Nephron progenitor cell (in vitro differentiated cells): ENCODE measurements at regions not wholly inside any gene's neighbourhood (a gene's known extent, or its start where the extent isn't known, plus 50 kb on each side); places are given as distances from the start of the nearest gene placed in this dataset.

ENCODE experiments used
- DNase-seq: peaks from one replicate; pipeline ENCODE4 v3.0.0; 2021
- H3K27ac Mint-ChIP-seq: 2 replicates; pipeline ENCODE4 v1.8.0; 2021; ENCODE audit warnings: mild to moderate bottlenecking, moderate library complexity, mixed read lengths
- H3K27me3 Mint-ChIP-seq: 2 replicates; pipeline ENCODE4 v1.8.0; 2021; ENCODE audit warnings: mild to moderate bottlenecking, low read depth, mixed read lengths; ENCODE audit not compliant: poor library complexity
- H3K36me3 Mint-ChIP-seq: 2 replicates; pipeline ENCODE4 v1.8.0; 2021; ENCODE audit warnings: low read depth, mixed read lengths
- H3K4me1 Mint-ChIP-seq: 2 replicates; pipeline ENCODE4 v1.8.0; 2021; ENCODE audit warnings: mixed read lengths
- H3K4me3 Mint-ChIP-seq: 2 replicates; pipeline ENCODE4 v1.8.0; 2021; ENCODE audit warnings: mild to moderate bottlenecking, moderate library complexity, mixed read lengths
- H3K9me3 Mint-ChIP-seq: 2 replicates; pipeline ENCODE4 v1.8.0; 2021; ENCODE audit warnings: mild to moderate bottlenecking, moderate library complexity, mixed read lengths
- CTCF ChIP-seq: fragments of 200-600 bp; sonication (generic); IDR thresholded peaks from 2 replicates; pipeline ENCODE4 v1.5.0; 2021; ENCODE audit warnings: antibody characterized with exemption

DNA sequence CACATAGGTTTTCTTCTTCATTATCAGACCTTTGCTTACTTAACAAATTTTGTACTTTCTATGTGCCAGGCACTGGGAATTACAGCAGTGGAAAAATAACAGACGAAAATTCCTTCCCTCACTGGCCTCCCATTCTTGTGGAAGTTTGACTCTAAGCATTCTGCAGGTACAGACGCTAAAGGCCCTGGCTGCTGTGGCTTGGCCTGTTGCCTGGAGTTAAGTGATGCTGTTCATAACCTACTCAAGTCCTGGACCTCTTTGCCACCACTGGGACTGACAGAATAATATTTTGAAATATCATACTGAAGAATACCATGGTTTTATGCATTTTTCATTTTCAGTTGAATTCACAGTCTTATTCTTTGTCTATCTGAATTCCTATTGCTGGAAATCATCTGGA, 97.3 kb upstream of the SPATA31C2 start:
- no peak for DNase-seq
- TF ChIP-seq CTCF = no peak
- Mint-ChIP-seq H3K27me3 (peaks cover 3% of the 10 kb centered on the region), H3K36me3 (no peaks in the 10 kb centered on the region), H3K4me3 (no peak overlapping the region), H3K27ac (no peak overlapping the region), H3K4me1 (peaks cover 55% of the 10 kb centered on the region), H3K9me3 (peaks cover 21% of the 10 kb centered on the region)

DNA sequence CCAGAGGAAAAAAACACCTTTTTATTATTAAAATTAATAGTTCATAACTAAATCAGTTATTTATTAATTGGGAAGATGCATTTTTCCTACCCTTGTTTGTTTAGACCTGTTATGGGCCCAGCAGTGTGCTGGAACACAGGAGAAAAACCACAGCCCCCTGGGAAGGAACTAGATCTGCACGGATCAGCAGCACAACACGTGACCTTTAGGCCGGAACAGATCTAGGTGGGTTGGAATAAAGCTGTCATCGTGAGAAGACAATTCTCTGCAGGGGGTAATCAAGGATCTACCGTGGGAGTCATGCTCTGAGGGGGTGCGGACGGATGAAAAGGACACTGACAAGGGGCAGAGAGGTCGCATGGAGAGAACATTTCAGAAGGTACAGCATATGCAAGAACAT, 95.8 kb upstream of the SPATA31C2 start:
- H3K4me3 Mint-ChIP-seq = no peak overlapping the region
- H3K4me1 Mint-ChIP-seq = peaks cover 53% of the 10 kb centered on the region
- peaks cover 3% of the 10 kb centered on the region for H3K27me3 Mint-ChIP-seq
- DNase-seq = no peak
- TF ChIP-seq CTCF = no peak
- H3K9me3 Mint-ChIP-seq = peaks cover 30% of the 10 kb centered on the region
- H3K27ac Mint-ChIP-seq = peak overlapping the region; percentile 13
- no peaks in the 10 kb centered on the region for H3K36me3 Mint-ChIP-seq

DNA sequence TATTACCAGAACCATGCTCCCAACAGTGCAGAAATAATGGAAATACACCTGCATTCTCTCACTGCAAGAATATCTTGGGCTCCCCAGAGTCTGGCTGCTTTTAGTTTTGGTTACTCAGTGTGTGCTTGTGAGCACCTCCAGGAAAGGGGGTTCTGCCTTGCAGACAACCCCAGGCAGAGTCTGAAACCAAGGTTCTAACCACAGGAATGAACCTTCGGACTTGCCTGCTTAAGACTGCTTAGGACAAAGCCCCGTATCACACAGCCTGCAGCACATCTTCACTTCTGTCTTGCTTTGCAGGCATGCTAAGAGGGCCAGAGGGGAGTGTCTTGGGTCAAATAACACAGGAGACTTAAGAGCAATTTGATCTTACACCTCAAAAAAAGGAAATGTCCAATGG, 94.8 kb upstream of the SPATA31C2 start:
- peaks cover 50% of the 10 kb centered on the region for H3K4me1 Mint-ChIP-seq
- H3K27me3 Mint-ChIP-seq = peaks cover 7% of the 10 kb centered on the region
- no peaks in the 10 kb centered on the region for H3K36me3 Mint-ChIP-seq
- no peak overlapping the region for H3K27ac Mint-ChIP-seq
- H3K4me3 Mint-ChIP-seq = peak overlapping the region; percentile 41
- no peak for DNase-seq
- no peak for TF ChIP-seq CTCF
- H3K9me3 Mint-ChIP-seq = peaks cover 30% of the 10 kb centered on the region

- H3K4me3 Mint-ChIP-seq = no peak overlapping the region
- TF ChIP-seq CTCF = no peak
- no peak overlapping the region for H3K27ac Mint-ChIP-seq
- H3K9me3 Mint-ChIP-seq = peaks cover 30% of the 10 kb centered on the region
- no peak for DNase-seq
- peaks cover 7% of the 10 kb centered on the region for H3K27me3 Mint-ChIP-seq
- H3K36me3 Mint-ChIP-seq = no peaks in the 10 kb centered on the region
- H3K4me1 Mint-ChIP-seq = peaks cover 34% of the 10 kb centered on the region
These were observed 92.3 kb upstream of the SPATA31C2 start for GRCh38 chr9:88230612-88231011.

DNA sequence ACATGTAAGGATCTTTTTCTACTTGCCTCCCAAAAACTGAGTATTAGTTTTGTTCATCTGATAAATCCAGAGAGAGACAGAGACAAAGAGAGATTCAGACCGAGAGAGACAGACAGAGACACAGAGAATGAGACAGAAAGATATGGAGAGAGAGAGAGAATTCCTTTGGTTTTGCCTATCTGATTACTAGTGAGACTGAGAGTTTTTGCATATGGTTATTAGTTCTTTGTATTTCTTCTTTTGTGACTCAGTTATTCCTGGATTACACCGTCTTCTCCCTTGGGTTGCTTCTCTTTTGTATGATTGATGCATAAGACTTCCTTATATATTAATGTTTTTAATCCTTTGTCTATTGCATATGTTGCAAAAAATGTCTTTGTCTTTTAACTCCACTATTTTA, 91.2 kb upstream of the SPATA31C2 start:
- TF ChIP-seq CTCF = no peak
- peaks cover 7% of the 10 kb centered on the region for H3K27me3 Mint-ChIP-seq
- H3K4me1 Mint-ChIP-seq = peaks cover 28% of the 10 kb centered on the region
- DNase-seq = no peak
- H3K9me3 Mint-ChIP-seq = peaks cover 30% of the 10 kb centered on the region
- H3K36me3 Mint-ChIP-seq = no peaks in the 10 kb centered on the region
- H3K27ac Mint-ChIP-seq = no peak overlapping the region
- no peak overlapping the region for H3K4me3 Mint-ChIP-seq

GRCh38 chr9:88224938-88225337, 86.7 kb upstream of the SPATA31C2 start:
- Mint-ChIP-seq H3K27me3 (peaks cover 4% of the 10 kb centered on the region), H3K4me1 (peaks cover 21% of the 10 kb centered on the region), H3K4me3 (no peak overlapping the region), H3K36me3 (no peaks in the 10 kb centered on the region), H3K9me3 (peaks cover 3% of the 10 kb centered on the region), H3K27ac (no peak overlapping the region)
- no peak for DNase-seq
- TF ChIP-seq CTCF = no peak
